ACC112 (cell line): ENCODE measurements at regions not wholly inside any gene's neighbourhood (a gene's known extent, or its start where the extent isn't known, plus 50 kb on each side); places are given as distances from the start of the nearest gene placed in this dataset.

Source experiments
- H2AFZ ChIP-seq: fragments of 200-600 bp; sonication (generic); one replicate; pipeline ENCODE4 v1.6.0; 2017; ENCODE audit warnings: antibody characterized with exemption, low read length; ENCODE audit not compliant: unreplicated experiment
- H3K27ac ChIP-seq: fragments of 200-600 bp; sonication (generic); 2 replicates; pipeline ENCODE4 v1.5.1; 2014; ENCODE audit warnings: low read depth, mild to moderate bottlenecking, antibody characterized with exemption, low read length, moderate library complexity
- H3K27me3 ChIP-seq: fragments of 200-600 bp; sonication (generic); 2 replicates; pipeline ENCODE4 v1.6.1; 2014; ENCODE audit warnings: mild to moderate bottlenecking, antibody characterized with exemption, low read length, moderate library complexity, mixed read lengths; ENCODE audit not compliant: insufficient read depth
- H3K36me3 ChIP-seq: fragments of 200-600 bp; sonication (generic); 2 replicates; pipeline ENCODE4 v1.6.1; 2016; ENCODE audit warnings: mild to moderate bottlenecking, antibody characterized with exemption, low read length, moderate library complexity, mixed read lengths; ENCODE audit not compliant: insufficient read depth
- H3K4me1 ChIP-seq: fragments of 200-600 bp; sonication (generic); one replicate; pipeline ENCODE4 v1.6.1; 2016; ENCODE audit warnings: low read length, mixed read lengths; ENCODE audit not compliant: insufficient read depth, unreplicated experiment, control insufficient read depth
- H3K4me3 ChIP-seq: fragments of 200-600 bp; sonication (generic); 2 replicates; pipeline ENCODE4 v1.5.1; 2014; ENCODE audit warnings: mild to moderate bottlenecking, low read depth, low read length
- H3K79me2 ChIP-seq: fragments of 200-600 bp; sonication (generic); one replicate; pipeline ENCODE4 v1.6.0; 2016; ENCODE audit warnings: low read length; ENCODE audit not compliant: control insufficient read depth, unreplicated experiment, insufficient read depth

DNA sequence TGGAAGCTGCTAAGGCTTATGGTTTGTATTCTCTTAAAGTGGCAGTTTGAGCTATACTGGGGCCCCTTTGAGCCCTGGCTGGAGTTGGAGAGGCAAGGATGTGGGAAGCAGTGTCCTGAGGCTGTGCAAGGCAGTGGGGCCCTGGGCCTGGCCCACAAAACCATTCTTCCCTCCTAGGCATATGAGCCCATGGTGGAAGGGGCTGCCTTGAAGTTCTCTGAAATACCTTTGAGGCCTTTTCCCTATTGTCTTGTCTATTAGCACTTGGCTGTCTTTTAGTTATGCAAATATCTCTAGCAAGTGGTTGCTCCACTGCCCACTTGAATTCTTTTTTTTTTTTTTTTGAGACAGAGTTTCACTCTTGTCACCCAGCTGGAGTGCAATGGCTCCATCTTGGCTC is 119.2 kb downstream of the PCTP start:
- Histone ChIP-seq H3K79me2 (no peaks in the 10 kb centered on the region), H3K4me1 (no peaks in the 10 kb centered on the region), H2AFZ (no peak overlapping the region), H3K36me3 (no peaks in the 10 kb centered on the region), H3K4me3 (no peak overlapping the region), H3K27ac (no peak overlapping the region), H3K27me3 (peaks cover 6% of the 10 kb centered on the region; the same call in 1 of the 2 replicates)

DNA sequence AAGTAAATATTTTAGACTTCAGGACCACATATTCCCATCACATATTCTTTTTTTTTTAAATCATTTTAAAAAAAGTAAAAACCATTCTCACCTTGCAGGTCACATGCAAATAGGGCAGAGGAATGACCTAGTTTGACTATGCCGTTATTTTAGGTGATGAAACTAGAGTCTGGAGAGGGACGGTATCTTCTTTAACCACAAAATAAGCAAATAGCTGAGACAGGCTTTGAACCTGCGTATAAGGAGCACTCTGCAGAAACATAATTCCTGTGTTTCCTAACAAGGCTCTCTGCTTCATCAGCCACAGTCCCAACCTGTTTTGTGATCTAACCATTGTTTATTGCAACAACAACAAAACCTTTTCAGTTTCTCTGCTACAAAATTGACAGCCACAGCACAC is 121.5 kb downstream of the PCTP start:
- H3K79me2 ChIP-seq, result no peaks in the 10 kb centered on the region
- H3K36me3 ChIP-seq, result no peaks in the 10 kb centered on the region
- no peaks in the 10 kb centered on the region for H3K4me1 ChIP-seq
- H3K27ac ChIP-seq, result no peak overlapping the region
- H3K27me3 ChIP-seq, result peaks cover 6% of the 10 kb centered on the region; the same call in 1 of the 2 replicates
- H2AFZ ChIP-seq, result no peak overlapping the region
- no peak overlapping the region for H3K4me3 ChIP-seq

DNA sequence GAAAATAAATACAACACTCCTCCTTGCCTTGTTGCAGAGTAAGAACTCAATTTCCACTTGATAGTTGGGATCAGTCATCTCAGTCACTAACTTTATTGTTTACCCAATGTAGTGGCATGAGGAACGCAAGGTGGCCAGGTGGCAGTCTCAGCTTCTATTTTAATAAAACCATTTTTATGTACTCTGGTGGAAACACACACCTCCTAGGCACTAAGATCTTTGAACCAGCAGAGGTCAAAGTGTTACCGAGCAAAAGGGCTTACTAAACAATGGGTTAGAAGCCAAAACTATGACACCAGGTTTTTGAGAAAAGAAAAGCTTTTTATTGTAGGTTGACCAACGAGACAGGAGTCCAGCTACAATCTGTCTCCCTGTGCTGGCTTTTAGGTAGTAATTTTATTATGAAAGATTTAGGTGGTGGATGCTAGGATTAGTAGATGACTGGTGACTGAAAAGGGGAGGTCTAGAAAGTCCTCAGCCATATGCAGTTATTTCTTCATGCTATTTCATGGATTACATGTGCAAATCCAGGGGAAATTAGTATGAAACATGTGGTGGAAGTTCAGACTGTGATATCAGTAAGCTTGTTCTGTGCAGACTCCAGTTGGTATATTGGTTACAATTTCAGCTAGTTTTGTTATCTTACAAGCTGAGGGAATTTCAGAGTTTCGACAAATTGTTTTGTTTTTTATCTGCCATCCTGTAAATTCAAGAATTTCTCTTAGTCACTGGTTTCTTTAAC is 122.3 kb downstream of the PCTP start:
- no peaks in the 10 kb centered on the region for H3K36me3 ChIP-seq
- no peak overlapping the region for H3K27ac ChIP-seq
- no peak overlapping the region for H3K4me3 ChIP-seq
- H2AFZ ChIP-seq, result no peak overlapping the region
- H3K27me3 ChIP-seq, result peaks cover 6% of the 10 kb centered on the region; the same call in 1 of the 2 replicates
- H3K79me2 ChIP-seq, result no peaks in the 10 kb centered on the region
- no peaks in the 10 kb centered on the region for H3K4me1 ChIP-seq

DNA sequence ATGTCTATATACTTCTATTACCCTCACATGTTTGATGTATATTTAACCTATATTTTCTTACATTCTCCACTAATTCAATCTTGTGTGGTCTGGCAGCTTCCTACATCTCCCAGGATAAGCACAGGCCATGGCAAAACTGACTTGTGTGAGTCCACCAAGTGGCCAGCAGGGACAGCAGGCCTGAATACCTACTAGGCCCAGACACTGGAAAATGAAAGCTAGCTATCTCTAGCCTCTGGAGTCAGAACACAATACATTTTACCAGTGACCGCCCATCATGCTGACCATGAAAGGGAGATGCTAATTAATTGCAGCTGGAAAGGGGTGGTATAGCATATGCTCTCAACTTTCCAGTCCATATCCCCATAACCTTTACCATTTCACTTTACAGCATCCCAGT is 132.3 kb downstream of the PCTP start:
- H3K36me3 ChIP-seq, result no peaks in the 10 kb centered on the region
- no peaks in the 10 kb centered on the region for H3K79me2 ChIP-seq
- H3K4me1 ChIP-seq, result no peaks in the 10 kb centered on the region
- H3K27me3 ChIP-seq, result no peaks in the 10 kb centered on the region
- H3K27ac ChIP-seq, result no peak overlapping the region
- H3K4me3 ChIP-seq, result no peak overlapping the region
- no peak overlapping the region for H2AFZ ChIP-seq

DNA sequence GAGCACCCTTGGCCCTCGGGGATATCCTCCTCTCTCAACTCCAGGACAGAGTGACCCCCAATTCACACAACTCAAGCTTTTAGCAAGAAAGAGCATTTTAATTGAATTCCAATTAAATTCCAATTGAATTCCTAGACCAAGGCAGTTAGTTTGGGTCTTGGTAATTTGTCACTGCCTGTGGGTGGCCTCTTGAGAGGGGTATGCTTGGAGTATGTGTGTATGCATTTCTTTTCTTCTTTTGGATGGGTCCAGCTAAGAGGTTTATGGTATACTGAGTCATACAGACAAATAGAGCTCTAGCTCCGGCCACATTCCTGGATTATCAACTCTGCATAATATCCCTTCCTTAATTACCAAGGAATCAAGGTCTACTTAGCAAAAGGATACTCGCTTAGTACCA is 136.7 kb downstream of the PCTP start:
- H3K27me3 ChIP-seq, result peaks cover 3% of the 10 kb centered on the region; the same call in 1 of the 2 replicates
- no peak overlapping the region for H3K27ac ChIP-seq
- no peaks in the 10 kb centered on the region for H3K36me3 ChIP-seq
- no peaks in the 10 kb centered on the region for H3K79me2 ChIP-seq
- no peak overlapping the region for H2AFZ ChIP-seq
- no peaks in the 10 kb centered on the region for H3K4me1 ChIP-seq
- no peak overlapping the region for H3K4me3 ChIP-seq

DNA sequence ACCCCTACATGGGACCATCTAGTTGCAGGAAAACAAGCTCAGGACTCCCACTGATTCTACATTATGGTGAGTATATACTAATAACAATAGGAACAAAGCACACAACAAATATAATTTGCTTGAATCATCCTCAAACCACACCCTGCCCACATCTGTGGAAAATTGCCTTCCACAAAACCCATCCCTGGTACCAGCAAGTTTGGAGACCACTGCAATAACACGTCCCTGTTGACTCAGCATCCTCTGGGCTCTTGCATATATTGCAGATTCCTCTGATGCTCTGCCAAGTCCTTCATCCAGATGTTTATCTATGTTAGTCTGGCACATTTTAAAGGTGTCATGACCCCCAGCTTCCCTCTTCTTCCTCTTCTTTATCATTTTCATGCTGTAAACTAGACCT is 138.4 kb downstream of the PCTP start:
- Histone ChIP-seq H3K4me3 (no peak overlapping the region), H3K27ac (no peak overlapping the region), H3K27me3 (peaks cover 10% of the 10 kb centered on the region; the same call in 1 of the 2 replicates), H3K36me3 (no peaks in the 10 kb centered on the region), H3K79me2 (no peaks in the 10 kb centered on the region), H2AFZ (no peak overlapping the region), H3K4me1 (no peaks in the 10 kb centered on the region)

DNA sequence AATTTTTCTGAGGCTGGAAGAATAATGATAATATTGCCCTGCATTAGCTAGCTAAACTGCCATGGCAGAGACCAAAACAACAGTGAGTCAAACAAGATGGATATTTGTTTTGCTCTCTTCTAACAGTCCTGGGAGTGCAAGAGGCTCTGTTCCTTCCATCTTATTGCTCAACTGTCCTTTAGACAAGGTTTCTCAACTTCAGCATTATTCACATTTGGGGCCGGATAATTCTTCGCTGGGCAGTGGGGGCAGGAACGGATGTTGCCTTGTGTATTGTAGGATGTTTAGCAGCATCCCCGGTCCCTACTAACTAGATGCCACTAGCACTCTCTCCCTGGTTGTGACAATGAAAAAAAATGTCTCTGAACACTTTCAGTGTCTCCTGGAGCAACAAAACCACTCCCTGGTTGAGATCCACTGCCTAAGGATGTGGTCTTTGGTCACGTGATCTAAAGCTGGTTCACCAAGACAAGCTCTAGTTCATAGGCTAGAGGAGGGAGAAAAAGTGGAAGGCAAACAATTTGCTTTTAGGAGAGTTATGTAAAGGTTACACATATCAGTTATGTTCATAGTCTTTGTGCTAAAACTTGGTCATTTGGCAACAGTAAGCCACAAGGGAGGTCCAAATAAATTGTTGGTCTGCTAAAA is 144.4 kb downstream of the PCTP start:
- Histone ChIP-seq H3K27me3 (peaks cover 17% of the 10 kb centered on the region; the same call in 1 of the 2 replicates), H3K27ac (no peak overlapping the region), H3K36me3 (no peaks in the 10 kb centered on the region), H3K4me1 (no peaks in the 10 kb centered on the region), H2AFZ (no peak overlapping the region), H3K79me2 (no peaks in the 10 kb centered on the region), H3K4me3 (no peak overlapping the region)

DNA sequence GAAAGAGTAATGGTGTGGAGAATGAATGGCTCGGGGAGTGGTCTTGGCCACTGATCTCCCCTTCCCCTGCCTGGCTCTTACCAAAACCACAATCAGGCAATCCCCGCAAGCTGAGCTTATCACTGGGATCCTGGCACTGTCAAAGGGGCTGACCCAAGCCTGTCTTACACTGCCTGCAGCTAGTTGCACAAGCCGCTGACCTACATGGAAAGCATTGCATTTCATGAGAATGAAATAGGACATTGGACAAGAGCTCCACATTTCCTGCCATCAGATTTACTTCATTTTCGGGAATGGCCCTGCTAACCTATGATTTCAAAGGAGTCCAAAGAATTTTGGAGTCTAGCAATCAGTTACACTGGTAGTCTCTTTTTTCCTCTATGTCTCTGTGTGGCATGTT is 146.4 kb downstream of the PCTP start:
- Histone ChIP-seq H3K36me3 (no peaks in the 10 kb centered on the region), H3K27ac (no peak overlapping the region), H3K4me3 (no peak overlapping the region), H3K27me3 (peaks cover 22% of the 10 kb centered on the region; the same call in 1 of the 2 replicates), H3K79me2 (no peaks in the 10 kb centered on the region), H2AFZ (no peak overlapping the region), H3K4me1 (no peaks in the 10 kb centered on the region)

DNA sequence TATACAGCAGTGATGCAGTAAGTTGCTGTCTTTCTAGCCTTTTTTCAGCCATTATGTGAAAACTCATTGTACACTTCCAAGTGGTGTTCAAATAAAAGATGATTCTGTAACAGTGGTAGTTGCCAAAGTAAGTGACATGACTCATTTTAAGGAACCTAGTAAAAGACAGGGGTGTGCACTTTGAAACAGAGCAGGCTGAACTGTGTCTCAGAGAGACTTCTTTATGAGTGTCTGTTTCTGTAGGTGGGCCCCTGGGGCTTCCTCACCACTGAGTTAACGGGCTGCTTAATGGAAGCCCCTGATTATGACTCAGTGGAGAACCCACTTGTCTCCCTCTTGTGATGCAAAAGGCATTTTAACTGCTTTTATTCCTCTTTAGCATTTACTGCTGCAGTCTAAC is 147.3 kb downstream of the PCTP start:
- no peak overlapping the region for H3K4me3 ChIP-seq
- H3K36me3 ChIP-seq, result no peaks in the 10 kb centered on the region
- peaks cover 22% of the 10 kb centered on the region; the same call in 1 of the 2 replicates for H3K27me3 ChIP-seq
- H2AFZ ChIP-seq, result no peak overlapping the region
- H3K4me1 ChIP-seq, result no peaks in the 10 kb centered on the region
- H3K27ac ChIP-seq, result no peak overlapping the region
- H3K79me2 ChIP-seq, result no peaks in the 10 kb centered on the region

DNA sequence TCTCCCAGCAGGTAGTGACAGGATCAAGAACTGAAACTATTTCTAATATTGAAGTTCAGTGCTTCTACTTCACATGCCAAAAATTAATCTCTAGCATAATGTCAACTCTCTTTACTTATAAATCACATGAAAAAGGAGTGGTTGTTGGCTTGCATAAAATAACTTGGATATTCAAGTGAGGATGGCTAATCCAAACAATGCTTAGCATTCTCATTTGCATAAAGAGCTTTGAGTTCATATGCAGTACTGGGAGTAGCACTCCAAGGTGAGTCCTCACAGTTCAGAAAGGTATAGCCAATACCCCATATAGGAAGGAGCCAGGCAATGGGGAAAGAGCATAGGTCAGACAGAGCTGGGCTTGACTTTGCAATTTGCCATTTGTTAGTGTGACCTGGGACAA is 149.3 kb downstream of the PCTP start:
- H3K27me3 ChIP-seq, result peaks cover 10% of the 10 kb centered on the region; the same call in 1 of the 2 replicates
- H3K4me1 ChIP-seq, result no peaks in the 10 kb centered on the region
- H2AFZ ChIP-seq, result no peak overlapping the region
- no peaks in the 10 kb centered on the region for H3K79me2 ChIP-seq
- H3K4me3 ChIP-seq, result no peak overlapping the region
- no peaks in the 10 kb centered on the region for H3K36me3 ChIP-seq
- H3K27ac ChIP-seq, result no peak overlapping the region
